Erythroblast (primary cell): ENCODE measurements at regions not wholly inside any gene's neighbourhood (a gene's known extent, or its start where the extent isn't known, plus 50 kb on each side); places are given as distances from the start of the nearest gene placed in this dataset.

ENCODE experiments used
- GATA1 ChIP-seq: IDR thresholded peaks from 2 replicates; pipeline ENCODE4 v1.6.1; 2011; ENCODE audit warnings: low read depth, mild to moderate bottlenecking, control low read depth, low read length, moderate library complexity
- POLR2A ChIP-seq: IDR thresholded peaks from 2 replicates; pipeline ENCODE4 v1.6.1; 2011; ENCODE audit warnings: mild to moderate bottlenecking, low read length

DNA sequence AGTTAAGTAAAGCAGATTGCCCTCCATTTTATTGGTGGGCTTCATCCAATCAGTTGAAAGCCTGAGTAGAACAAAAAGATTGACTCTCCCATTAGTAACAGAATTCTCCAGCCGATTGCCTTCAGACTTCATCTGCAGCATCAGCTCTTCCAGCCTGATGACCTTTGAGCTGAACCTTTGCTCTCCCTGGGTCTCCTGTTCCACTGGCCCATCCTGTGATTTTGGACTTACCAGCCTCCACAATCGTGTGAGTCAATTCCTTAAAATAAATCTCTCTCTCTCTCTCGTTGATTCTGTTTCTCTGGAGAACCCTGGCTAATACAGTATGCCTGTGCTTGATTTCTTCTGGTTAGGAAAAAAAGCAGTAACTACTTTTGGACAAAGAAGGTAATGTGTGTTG is 121.9 kb downstream of the OSTF1 start:
- TF ChIP-seq POLR2A (no peak), GATA1 (no peak)
